22Rv1 (cell line): ENCODE measurements at regions not wholly inside any gene's neighbourhood (a gene's known extent, or its start where the extent isn't known, plus 50 kb on each side); places are given as distances from the start of the nearest gene placed in this dataset.

Experiments used
- ZFX ChIP-seq: fragments of 450-650 bp; IDR thresholded peaks from 2 replicates; pipeline ENCODE4 v1.6.1; 2017; ENCODE audit warnings: antibody characterized with exemption, borderline replicate concordance
- TF ChIP-seq, protein P1 (sequence below): fragments of 450-650 bp; IDR thresholded peaks from 2 replicates; pipeline ENCODE4 v1.5.1; 2017; ENCODE audit warnings: mild to moderate bottlenecking

DNA sequence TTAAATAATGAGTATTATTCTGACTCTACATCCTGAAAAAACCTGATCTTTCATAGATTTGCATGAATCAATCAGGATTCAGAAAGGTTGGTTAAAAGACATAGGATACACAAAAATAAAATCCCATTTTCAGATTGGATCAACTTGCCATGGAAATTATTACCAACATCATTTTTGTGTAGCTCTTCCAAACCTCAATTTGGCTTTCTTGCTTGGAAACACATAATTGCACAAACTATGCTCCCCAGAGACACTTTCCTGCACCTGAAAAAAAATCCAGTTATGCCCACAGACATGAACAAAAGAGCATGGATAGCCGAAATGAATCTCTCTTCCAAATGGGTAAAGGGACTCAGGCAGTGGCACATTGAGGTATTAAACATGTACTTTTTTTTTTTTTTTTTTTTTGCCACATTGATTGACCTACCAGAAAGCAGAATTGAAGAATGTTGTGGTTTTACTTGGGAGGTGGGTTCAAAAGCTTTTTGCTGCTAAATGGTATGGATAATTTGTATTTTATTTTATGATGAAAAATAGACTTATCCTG, 135.4 kb upstream of the FBN2 start:
- TF ChIP-seq, protein P1, sequence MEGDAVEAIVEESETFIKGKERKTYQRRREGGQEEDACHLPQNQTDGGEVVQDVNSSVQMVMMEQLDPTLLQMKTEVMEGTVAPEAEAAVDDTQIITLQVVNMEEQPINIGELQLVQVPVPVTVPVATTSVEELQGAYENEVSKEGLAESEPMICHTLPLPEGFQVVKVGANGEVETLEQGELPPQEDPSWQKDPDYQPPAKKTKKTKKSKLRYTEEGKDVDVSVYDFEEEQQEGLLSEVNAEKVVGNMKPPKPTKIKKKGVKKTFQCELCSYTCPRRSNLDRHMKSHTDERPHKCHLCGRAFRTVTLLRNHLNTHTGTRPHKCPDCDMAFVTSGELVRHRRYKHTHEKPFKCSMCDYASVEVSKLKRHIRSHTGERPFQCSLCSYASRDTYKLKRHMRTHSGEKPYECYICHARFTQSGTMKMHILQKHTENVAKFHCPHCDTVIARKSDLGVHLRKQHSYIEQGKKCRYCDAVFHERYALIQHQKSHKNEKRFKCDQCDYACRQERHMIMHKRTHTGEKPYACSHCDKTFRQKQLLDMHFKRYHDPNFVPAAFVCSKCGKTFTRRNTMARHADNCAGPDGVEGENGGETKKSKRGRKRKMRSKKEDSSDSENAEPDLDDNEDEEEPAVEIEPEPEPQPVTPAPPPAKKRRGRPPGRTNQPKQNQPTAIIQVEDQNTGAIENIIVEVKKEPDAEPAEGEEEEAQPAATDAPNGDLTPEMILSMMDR: no peak
- TF ChIP-seq ZFX: no peak
